GM12874 (cell line): ENCODE measurements at regions not wholly inside any gene's neighbourhood (a gene's known extent, or its start where the extent isn't known, plus 50 kb on each side); places are given as distances from the start of the nearest gene placed in this dataset.

ENCODE experiments used
- TF ChIP-seq, protein P1 (sequence below): IDR thresholded peaks from 2 replicates; pipeline ENCODE4 v1.5.1; 2011; ENCODE audit warnings: low read depth, mild to moderate bottlenecking, control low read depth, low read length, moderate library complexity; ENCODE audit not compliant: insufficient read depth

DNA sequence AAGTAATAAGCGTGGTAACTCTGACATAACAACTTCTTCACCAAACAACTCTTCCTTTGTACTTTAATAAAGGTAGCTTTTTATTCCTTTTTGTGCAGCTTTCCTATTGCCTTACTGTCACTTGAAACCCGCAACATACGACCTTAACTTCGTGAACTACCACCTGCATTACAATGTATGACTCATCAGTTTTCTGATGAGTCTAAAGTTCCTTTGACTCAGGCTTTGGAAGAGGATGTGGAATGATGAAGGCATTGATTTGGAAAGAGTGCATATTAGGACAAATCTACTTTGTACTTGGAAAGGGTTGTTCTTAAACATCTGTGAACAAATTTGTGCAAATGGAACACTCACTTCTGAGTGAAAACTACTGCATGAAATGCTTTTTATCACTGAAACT is 1012.1 kb downstream of the TMEM182 start:
- TF ChIP-seq, protein P1, sequence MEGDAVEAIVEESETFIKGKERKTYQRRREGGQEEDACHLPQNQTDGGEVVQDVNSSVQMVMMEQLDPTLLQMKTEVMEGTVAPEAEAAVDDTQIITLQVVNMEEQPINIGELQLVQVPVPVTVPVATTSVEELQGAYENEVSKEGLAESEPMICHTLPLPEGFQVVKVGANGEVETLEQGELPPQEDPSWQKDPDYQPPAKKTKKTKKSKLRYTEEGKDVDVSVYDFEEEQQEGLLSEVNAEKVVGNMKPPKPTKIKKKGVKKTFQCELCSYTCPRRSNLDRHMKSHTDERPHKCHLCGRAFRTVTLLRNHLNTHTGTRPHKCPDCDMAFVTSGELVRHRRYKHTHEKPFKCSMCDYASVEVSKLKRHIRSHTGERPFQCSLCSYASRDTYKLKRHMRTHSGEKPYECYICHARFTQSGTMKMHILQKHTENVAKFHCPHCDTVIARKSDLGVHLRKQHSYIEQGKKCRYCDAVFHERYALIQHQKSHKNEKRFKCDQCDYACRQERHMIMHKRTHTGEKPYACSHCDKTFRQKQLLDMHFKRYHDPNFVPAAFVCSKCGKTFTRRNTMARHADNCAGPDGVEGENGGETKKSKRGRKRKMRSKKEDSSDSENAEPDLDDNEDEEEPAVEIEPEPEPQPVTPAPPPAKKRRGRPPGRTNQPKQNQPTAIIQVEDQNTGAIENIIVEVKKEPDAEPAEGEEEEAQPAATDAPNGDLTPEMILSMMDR = no peak

DNA sequence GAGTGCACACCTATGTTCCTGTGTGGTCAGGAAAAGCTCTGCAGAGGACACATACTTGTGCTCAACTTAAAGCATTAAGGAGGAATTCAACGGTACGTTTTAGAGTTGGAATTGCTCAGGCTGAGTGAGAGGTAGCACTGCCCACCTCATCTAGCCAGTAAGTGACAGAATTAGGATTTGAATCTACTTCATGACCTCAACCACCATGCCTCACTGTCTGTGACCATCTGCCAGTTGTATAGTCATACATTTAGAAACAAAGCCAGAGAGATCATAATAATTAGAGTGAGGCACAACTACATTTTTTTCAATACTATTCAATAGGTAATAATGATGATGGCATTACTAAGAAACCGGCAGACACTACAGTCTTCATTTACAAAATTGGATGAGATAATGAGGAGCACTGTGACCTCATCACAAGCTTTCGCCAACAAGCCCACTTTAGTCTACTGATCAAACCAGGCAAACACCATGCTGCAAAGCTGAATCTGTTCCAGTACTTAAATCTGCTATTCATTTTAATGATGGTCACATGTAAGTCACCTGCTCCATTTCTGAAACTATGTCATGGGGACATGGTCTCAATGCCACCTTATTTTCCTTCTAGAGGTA is 1018.4 kb downstream of the TMEM182 start:
- TF ChIP-seq, protein P1 = no peak

DNA sequence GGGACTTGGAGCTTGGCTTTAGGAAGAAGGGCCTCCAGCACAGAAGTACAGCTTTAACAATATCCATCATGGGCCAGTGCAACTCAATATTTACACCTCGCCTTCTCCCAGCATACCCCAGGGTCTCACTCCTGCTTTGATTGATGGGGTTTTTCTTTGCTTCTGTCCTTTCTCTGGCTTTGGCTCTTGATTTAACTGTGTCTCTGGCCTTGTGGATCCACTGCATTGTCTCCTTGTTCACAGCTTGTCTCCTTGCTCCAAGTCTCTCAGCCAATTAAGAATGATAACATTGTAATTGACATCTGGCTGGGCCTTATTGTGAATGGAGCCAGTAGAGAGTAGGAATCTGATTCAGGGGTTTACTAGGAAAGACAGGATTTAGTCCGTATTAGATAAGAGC is 1019.5 kb downstream of the TMEM182 start:
- TF ChIP-seq, protein P1 = no peak

DNA sequence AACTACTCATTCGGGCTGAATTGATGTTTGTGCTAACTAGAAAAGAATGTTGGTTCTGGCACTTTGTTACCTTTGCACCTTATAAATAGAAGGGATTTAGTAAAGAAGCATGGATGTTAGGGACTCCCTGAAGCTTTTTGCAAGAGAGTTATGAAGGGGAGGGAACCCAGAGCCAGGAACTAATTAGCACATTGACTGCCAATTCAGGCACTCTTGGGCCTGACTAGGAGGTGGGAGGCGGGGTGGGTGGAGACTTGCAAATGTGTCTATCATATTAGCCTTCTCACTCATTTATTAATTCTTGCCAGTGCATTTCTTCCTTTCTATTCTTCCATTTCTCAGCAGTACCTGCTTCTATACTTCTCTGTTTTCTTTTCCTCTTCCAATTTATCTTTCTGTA is 1022.4 kb downstream of the TMEM182 start:
- TF ChIP-seq, protein P1 = no peak

DNA sequence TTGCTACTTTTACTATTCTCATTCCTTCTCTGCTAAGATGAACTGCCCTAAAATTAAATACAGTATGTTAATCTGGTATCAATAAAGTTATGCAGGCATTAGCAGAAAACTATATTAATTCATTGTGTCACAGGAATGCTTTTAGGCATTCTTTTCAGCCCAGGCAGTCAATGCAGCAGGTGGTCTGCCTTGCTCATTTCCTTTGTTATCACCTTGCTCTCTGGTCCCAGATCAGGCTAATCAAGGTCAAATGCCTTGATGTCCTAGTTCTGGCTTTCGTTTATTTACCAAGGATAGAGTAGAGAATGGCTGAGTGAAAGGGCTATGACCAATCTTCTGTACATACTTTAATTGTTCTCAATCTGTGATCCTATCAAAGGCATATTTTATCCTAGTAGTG is 1023.6 kb downstream of the TMEM182 start:
- TF ChIP-seq, protein P1 = no peak

DNA sequence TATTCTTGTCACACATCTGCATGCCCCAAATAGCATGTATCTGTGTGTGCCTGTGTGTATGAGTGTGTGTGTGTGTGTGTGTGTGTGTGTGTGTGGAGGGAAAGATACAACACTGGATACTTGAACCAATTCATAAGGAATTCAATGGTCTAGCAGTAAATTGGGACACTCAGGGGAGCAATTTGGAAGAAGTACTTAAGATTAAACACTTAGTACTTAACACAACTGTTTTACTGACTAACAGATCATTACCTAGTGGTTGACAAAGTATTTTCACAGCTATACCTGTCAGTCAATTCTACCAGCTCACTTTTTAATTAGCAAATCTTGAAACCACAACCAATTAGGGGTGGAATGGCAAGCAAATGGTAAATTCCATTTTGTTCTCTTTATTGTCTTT is 1024.1 kb downstream of the TMEM182 start:
- TF ChIP-seq, protein P1 = no peak

DNA sequence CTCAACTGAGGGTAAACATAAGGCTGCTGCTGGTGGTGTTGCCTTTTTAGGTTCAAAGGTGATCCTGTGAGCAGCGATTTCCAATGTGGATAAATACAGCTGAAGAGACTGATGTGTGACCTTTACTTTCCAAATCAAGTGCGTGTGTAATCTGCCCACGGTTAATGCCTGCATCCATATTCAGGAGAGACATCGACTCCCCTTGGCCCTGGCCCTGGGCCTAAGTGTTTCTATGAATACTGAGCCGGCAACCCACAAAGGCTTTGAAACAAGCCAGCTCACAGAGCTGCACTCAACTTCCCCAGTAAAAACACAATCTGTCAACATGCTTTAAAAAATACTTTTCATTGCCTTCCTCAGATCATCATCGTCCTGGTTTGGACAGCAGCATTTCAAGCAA is 1026.6 kb downstream of the TMEM182 start:
- TF ChIP-seq, protein P1 = no peak
